ENCODE measurements at regions not wholly inside any gene's neighbourhood (a gene's known extent, or its start where the extent isn't known, plus 50 kb on each side); places are given as distances from the start of the nearest gene placed in this dataset.

DNA sequence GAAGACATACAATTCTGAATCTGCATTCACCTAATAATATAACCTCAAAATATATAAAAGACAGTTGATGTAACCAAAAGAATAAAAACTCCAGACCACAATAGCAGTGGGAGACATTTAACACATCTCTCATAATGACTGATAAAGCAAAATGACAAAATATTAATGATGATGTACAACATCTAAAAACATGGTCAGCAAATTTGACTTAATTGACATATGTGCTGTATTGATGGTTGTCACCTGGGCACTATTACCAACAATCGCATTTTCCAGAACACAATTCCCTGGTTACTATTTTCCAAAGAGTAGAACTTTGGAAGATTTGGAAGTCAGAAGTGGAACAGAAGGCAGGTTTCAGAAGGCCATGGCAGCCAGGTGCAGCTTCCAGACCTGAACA is 899.5 kb upstream of the CELF2 start:
- Mint-ChIP-seq H3K4me3 (no peak overlapping the region), H3K4me1 (no peaks in the 10 kb centered on the region), H3K27ac (no peak overlapping the region), H3K27me3 (ENCODE audit: low read depth, poor library complexity) (peaks cover 8% of the 10 kb centered on the region), H3K36me3 (ENCODE audit: low read depth) (no peaks in the 10 kb centered on the region), H3K9me3 (peaks cover 12% of the 10 kb centered on the region)
- TF ChIP-seq, protein P1, sequence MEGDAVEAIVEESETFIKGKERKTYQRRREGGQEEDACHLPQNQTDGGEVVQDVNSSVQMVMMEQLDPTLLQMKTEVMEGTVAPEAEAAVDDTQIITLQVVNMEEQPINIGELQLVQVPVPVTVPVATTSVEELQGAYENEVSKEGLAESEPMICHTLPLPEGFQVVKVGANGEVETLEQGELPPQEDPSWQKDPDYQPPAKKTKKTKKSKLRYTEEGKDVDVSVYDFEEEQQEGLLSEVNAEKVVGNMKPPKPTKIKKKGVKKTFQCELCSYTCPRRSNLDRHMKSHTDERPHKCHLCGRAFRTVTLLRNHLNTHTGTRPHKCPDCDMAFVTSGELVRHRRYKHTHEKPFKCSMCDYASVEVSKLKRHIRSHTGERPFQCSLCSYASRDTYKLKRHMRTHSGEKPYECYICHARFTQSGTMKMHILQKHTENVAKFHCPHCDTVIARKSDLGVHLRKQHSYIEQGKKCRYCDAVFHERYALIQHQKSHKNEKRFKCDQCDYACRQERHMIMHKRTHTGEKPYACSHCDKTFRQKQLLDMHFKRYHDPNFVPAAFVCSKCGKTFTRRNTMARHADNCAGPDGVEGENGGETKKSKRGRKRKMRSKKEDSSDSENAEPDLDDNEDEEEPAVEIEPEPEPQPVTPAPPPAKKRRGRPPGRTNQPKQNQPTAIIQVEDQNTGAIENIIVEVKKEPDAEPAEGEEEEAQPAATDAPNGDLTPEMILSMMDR (IDR thresholded peaks at IDR 0.05) = no peak
- no peak for DNase-seq

DNA sequence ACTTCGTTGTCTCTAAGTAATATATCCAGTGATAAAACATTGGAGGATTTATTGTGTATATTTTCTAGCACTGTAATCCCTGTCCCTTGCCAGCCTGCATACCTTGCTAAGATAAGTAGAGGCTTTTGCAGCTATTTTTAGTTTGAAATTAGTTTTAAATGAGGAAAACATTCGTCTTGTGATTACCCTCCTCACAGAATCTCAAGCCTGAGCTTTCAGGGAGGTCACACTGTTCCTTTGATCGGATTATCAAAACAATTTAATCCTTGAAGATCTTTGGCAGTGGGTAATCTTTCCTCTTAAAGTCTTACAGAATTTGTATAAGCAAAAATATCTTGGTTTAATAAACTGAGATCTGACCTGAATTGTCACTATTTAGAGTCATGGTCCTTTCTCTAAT is 897.0 kb upstream of the CELF2 start:
- Mint-ChIP-seq H3K27ac (no peak overlapping the region), H3K36me3 (ENCODE audit: low read depth) (no peaks in the 10 kb centered on the region), H3K4me1 (no peaks in the 10 kb centered on the region), H3K27me3 (ENCODE audit: low read depth, poor library complexity) (peaks cover 4% of the 10 kb centered on the region), H3K4me3 (no peak overlapping the region), H3K9me3 (peaks cover 9% of the 10 kb centered on the region)
- no peak for DNase-seq
- TF ChIP-seq, protein P1 (IDR thresholded peaks at IDR 0.05) = no peak

DNA sequence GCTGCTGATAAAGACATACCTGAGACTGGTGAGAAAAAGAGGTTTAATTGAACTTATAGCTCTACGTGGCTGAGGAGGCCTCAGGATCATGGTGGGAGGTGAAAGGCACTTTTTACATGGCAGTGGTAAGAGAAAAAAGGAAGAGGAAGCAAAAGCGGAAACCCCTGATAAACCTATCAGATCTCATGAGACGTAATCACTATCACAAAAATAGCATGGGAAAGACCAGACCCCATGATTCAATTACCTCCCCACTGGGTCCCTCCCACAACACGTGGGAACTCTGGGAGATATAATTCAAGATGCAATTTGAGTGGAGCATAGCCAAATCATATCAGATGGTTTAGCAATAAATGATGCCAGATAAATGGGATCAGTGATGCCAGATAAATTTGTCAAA is 892.0 kb upstream of the CELF2 start:
- Mint-ChIP-seq H3K9me3 (peaks cover 4% of the 10 kb centered on the region), H3K27me3 (ENCODE audit: low read depth, poor library complexity) (no peaks in the 10 kb centered on the region), H3K4me1 (peaks cover 2% of the 10 kb centered on the region), H3K4me3 (no peak overlapping the region), H3K36me3 (ENCODE audit: low read depth) (no peaks in the 10 kb centered on the region), H3K27ac (no peak overlapping the region)
- TF ChIP-seq, protein P1 (IDR thresholded peaks at IDR 0.05) = no peak
- no peak for DNase-seq

DNA sequence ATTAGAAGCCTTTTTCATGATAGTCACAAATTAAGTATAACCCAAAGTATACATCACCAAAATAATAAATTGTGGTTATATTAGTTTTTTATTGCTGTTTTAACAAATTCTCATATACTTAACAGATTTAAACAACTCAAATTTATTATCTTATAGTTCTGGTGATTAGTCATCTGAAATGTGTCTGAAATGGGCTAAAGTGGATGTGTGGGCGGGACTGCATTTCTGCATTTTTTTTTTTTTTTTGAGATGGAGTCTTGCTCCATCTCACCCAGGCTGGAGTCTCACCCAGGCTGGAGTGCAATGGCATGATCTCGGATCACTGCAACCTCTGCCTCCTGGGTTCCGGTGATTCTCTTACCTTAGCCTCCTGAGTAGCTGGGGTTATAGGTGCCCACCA is 891.5 kb upstream of the CELF2 start:
- no peak for DNase-seq
- TF ChIP-seq, protein P1 (IDR thresholded peaks at IDR 0.05) = no peak

DNA sequence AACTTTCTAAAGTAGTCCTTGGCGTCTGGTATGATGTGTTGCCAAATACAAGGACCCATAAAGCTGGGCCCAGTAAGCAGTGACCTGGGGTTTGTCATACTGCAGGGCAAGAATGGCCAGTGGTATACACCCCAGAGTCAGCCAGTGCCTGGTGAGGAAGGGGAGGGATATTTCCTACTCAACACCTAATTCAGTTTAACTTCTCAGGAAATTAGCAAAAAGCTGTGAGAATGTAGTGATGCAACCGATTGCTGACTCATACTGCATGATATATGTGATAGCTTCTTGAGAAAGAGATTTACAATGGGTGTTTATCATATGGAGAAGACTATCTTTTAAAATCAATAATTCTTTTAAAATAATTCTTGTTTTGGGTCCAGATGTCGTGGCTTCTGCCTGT is 889.3 kb upstream of the CELF2 start:
- H3K27ac Mint-ChIP-seq = no peak overlapping the region
- peaks cover 10% of the 10 kb centered on the region for H3K4me1 Mint-ChIP-seq
- H3K36me3 Mint-ChIP-seq (ENCODE audit: low read depth) = no peaks in the 10 kb centered on the region
- H3K27me3 Mint-ChIP-seq (ENCODE audit: low read depth, poor library complexity) = no peaks in the 10 kb centered on the region
- no peak for DNase-seq
- H3K4me3 Mint-ChIP-seq = no peak overlapping the region
- peaks cover 4% of the 10 kb centered on the region for H3K9me3 Mint-ChIP-seq
- TF ChIP-seq, protein P1 (IDR thresholded peaks at IDR 0.05) = no peak

More for the DNA sequence above, 891.5 kb upstream of the CELF2 start:
- Mint-ChIP-seq H3K9me3 (peaks cover 4% of the 10 kb centered on the region), H3K36me3 (ENCODE audit: low read depth) (no peaks in the 10 kb centered on the region), H3K4me1 (peaks cover 7% of the 10 kb centered on the region), H3K27ac (no peak overlapping the region), H3K27me3 (ENCODE audit: low read depth, poor library complexity) (no peaks in the 10 kb centered on the region), H3K4me3 (no peak overlapping the region)

DNA sequence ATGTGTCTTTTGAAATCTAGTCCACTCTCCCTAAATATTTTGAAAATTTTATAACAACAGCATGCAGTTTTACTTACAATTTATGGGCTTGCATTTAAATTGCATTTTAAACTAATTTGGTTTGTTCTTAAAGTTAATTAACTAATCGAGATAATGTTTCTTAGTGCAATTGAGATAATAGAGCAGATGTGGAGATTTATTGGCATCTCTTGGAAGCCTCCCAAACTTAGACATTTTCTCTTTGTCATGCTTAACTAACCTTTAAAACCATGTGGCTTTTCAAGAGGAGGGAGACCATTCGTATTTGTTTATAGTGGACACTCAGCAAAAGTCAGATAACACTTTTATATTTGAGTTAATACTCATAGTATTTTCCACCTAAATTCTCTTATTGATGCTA is 887.0 kb upstream of the CELF2 start:
- no peak for DNase-seq
- TF ChIP-seq, protein P1 (IDR thresholded peaks at IDR 0.05) = no peak
- no peaks in the 10 kb centered on the region for H3K36me3 Mint-ChIP-seq (ENCODE audit: low read depth)
- peaks cover under 1% of the 10 kb centered on the region for H3K9me3 Mint-ChIP-seq
- H3K27me3 Mint-ChIP-seq (ENCODE audit: low read depth, poor library complexity) = no peaks in the 10 kb centered on the region
- peaks cover 19% of the 10 kb centered on the region for H3K4me1 Mint-ChIP-seq
- no peak overlapping the region for H3K4me3 Mint-ChIP-seq
- no peak overlapping the region for H3K27ac Mint-ChIP-seq

All from nephron progenitor cell (in vitro differentiated cells).